NOMO-1 treated with DMSO at 0.1 percent for 48 hours (cell line): ENCODE measurements at regions not wholly inside any gene's neighbourhood (a gene's known extent, or its start where the extent isn't known, plus 50 kb on each side); places are given as distances from the start of the nearest gene placed in this dataset.
"Not testable (repeated sequence)": the region's sequence is repeated elsewhere in the genome, so short reads cannot be mapped to it uniquely, and the experiment has no call there.

Experiments used
- DNase-seq: peaks from one replicate; lab custom pipeline; 2025; ENCODE audit not compliant: unreplicated experiment; lab: John Stamatoyannopoulos, UW

DNA sequence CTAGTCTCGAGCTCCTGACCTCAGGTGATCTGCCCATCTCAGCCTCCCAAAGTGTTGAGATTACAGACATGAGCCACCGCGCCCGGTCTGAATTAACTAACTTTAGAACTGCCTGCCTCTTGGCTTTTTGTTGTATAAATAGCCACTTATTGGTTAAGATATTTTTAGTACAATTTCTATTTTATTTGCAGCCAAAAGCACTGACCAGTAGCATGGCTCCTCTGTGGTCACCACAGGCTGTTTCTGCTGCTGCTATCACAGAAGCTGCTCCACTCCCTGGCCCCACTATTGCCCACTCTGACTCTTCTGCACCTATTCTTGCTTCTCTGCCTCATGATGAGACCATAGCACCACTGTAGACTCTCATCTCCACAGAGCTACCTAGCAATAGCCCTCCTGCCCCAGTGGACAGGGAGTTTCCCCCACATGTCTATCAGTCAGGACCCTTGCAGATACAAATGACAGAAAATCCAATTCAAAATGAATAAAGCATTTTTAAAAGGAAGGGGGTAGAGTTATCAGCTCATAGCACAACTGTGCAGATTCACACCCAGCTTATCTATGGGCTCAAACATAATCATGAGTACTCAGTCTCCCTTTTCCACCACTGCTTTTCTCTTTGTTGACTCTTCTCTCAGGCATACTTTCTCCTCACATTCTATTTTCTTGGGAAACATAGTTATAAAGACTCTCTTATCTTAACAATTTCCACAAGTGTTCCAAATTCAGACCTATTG is 151.8 kb upstream of the EPB41L4A start:
- DNase-seq = no peak

DNA sequence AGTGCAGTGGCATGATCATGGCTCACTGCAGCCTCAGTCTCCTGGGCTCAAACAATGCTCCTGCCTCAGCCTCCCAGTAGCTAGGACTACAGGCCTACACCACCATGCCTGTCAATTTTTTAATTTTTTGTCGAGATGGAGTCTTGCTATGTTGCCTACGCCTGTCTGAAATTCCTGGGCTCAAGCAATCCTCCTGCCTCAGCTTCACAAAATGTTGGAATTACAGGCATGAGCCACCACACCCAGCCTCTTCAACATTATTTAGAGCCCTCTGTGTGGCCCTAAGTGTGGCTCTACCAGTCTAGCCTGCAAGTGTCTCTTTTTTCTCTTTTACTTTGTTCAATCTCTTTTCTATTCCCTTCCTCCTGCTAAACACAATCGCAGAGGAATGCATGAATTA is 154.4 kb upstream of the EPB41L4A start:
- no peak for DNase-seq

DNA sequence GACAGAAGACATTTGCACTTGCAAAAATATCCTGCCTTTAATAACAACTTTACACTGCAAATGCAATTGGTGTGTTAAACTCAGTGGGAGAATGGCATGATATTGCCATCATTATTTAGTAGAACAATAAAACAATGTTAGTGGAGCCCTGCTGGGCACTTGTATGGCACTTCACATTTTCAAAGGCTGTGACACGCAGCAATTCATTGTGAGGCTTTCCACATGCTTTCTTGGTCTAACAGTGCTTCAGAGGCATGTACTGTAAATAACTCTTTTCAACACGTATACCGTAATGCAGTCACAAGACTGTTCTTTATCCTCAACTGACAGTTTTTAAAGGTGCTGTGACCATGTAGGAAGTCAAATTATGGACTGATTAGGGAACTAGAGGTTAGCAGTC is 155.5 kb upstream of the EPB41L4A start:
- peak; percentile 37 for DNase-seq

DNA sequence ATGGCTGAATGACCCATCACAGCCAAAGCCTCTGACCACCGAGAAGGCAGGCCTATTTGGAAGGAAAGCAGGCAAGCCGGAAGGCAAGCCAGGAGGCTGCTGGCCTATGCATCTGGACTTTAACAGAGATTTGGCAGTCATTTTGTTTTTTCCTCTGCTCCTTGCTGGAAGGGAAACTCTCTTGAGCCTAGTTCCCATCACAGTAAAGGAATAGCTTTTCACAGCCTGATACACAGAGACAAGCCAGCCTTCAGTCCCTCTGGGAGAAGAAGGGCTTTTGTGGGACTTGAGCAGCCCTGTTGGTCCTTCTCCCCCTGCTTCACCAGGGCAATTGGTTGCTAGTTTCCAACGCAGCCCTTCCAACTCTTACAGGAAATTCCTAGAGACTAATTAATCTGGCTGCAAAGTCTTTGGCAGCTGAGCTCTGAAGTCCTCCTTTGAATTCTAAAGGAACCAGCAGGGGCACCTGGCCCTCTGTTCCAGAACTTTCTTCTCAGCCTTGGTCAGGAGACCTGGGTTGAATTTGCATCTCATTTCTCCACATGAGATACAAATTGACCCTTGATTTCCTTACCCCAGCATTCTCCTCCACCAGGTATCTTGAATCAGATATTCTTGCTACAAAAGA is 157.3 kb upstream of the EPB41L4A start:
- no peak for DNase-seq

DNA sequence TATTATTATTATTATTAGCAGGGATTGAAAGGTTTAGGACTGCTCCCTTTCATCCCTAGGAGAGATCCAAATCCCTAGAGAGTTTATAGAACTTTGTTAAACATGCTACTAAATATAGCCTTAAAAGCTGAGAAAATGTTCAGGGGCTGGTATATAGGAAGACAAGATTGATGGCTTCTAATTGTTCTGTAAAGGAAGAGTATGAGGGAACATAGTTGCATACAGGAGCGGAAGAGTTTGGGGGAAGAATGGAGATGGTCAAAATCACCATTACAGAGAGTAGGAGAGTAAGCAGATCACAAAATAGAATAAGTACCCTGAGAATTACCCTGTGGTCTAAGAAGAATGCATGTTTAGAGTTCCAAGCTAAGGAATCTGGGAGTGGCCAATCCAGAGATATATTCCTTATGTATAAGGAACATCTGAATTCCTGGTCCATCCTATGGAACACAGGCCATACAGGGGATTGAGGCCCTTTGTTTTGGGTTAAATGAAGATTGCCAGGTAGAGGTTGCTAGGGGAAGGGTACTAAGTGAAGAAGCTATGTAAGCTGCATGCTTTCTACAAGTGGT is 158.0 kb upstream of the APC start:
- DNase-seq = no peak

DNA sequence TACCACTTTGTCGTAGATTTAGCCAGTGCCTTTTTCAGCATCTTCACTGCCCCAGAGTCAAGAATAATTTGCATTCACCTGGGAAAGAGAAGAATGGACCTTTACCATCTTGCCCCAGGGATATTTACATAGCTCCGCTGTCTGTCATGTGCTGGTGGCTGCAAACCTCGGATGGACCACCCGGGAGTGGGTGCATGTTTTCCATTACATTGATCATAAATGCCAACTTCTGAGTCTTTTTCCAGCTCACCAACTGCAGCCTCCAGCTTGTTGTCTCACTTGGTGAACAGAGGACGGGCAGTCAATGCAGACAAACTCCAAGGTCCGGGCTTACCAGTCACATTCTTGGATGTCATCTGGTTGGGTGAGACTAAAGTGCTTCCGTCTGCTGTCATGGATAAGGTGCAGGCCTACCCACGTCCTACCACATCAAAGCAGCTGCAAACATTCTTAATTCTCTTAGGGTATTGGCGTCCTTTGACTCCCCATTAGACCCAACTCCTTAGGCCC is 155.8 kb upstream of the APC start:
- DNase-seq = no peak

DNA sequence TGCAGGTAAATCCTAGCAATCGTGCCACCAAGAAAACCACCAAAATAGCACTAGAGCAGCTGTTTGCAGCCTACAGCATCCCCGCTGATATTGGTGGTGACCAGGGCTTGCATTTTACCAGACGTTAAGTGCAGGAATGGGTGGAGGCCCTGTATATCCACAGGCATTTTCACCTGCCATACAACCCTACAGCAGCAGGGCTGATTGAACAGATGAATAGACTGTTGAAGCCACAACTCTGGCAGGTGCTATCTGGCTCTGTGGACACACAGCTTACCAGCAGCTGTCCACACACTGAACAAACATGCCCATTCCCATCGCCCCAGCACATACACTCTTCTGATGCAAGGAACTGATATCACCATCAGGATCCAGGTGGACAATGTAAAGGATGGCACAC is 154.5 kb upstream of the APC start:
- no peak for DNase-seq

DNA sequence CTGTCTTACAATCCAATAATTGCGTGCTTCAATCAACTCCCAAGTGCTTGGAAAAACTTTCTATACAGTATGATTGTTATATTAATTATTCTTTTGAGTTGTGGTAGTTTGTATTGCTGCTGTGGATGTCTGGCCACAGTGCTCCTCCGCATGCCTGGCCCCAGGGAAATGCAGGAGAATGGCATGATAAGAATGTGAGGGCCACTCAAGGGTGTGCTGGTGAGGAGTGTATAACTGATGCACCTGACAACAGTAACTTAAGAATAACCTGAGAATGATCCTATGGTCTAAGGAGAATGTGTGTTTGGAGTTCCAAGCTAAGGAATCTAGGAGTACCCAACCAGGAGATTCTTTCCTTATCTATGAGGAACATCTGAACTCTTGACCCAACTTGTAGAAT is 152.9 kb upstream of the APC start:
- no peak for DNase-seq

DNA sequence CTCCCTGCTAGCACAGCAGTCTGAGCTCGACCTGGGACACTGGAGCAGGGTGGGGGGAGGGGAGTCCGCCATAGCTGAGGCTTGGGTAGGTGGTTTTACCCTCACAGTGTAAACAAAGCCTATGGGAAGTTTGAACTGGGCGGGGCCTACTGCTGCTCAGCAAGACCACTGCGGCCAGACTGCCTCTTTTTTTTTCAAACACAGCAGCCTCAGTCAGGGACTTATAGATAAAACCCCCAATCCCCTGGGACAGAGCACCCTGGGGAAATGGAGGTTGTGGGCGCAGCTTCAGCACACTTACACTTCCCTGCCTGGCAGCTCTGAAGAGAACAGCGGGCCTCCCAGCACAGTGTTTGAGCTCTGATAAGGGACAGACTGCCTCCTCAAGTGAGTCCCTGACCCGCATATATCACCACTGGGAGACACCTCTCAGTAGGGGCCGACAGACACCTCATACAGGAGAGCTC is 151.1 kb upstream of the APC start:
- DNase-seq = no peak

DNA sequence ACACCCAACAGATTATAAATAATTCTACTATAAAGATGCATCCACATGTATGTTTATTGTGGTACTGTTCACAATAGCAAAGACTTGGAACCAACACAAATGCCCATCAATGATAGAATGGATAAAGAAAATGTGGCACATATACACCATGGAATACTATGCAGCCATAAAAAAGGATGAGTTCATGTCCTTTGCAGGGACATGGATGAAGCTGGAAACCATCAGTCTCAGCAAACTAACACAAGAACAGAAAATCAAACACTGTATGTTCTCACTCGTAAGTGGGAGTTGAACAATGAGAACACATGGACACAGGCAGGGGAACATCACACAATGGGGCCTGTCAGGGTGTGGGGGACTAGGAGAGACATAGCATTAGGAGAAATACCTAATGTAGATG is 146.8 kb upstream of the APC start:
- not testable (repeated sequence) for DNase-seq

DNA sequence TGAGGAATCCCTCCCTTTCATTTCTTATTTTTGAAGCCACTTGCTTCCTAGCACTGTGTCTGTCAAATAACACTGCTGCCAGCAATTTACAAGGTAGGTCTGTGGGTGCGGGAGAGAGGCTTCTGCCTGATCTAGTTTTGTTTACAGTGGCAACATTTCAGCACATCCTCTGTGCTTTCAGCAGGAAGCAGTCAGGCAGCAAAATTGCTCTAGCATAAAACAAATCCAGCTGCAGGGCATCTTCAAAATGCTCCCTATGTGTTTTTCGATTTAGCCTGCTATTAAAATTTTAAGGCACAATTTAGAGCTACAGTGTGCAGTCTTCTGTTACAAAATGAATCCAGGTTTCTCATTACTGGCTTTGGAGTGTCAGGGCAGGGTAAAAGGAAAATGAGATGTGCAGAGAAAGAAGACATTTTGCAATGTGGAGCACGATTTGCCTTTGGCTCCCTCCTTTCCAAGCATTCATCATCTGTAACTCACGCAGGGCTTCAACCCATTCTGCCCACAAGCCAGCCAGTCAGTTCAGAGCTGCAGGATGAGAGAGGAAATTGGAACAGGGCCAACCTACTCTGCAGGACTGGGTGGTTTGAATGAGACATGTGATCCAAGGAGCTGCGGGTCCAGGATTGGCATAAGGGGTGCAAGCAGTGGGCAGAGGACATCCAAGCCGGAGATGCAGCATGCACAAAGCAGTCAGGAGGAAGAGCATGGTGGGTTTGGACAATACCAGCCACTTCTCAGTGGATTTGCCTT is 143.4 kb upstream of the APC start:
- no peak for DNase-seq

DNA sequence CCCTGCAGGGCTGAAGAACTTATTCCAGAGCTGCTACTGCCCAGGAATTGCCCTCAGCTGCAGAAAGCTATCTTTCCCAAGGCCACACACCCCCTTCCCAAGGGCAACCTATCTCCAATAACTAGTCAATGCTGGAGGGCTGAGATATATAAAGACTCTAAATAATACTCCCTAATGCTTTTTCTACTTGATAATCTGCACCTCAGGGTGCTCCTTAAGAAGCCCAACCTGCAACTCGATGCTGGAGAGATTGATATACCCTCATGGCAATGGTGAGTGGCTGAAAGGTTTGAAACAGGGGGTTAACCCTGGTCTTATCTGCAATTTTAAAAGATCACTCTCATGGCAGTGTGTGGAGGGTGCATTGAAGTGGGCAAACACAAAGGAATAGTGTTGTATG is 142.7 kb upstream of the APC start:
- no peak for DNase-seq

DNA sequence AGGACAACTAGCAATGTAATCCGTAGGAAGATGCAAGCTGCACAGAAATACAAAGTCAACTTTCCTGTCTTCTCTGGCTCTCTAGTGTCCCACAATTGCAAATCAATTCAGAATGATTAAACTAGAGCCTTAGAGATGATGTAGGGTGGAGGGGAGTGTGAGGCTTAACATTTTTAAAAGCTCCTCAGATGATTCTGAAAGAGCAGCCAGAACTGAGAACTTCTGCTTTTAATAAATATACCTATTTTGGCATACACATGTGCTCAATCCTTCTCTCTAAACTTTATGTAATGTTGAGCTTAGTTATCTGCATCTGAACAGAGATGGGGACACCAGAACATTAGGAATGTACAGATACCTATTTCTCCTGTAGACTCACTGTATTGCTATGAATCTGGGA is 139.9 kb upstream of the APC start:
- DNase-seq = no peak

DNA sequence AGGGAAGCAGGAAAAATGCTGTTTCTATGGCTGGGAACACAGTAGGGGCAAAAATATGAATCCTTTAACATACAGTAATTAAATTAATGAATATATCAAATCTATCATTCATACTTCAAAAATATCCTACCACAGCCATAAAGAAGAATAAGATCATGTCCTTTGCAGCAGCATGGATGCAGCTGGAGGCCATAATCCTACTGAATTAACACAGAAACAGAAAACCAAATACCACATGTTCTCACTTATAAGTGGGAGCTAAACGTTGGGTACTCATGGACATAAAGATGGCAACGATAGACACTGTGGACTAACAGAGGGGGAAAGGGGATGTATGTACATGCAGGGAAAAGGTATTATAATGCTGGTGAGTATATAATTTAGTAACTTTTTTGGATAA is 137.2 kb upstream of the APC start:
- DNase-seq = not testable (repeated sequence)

DNA sequence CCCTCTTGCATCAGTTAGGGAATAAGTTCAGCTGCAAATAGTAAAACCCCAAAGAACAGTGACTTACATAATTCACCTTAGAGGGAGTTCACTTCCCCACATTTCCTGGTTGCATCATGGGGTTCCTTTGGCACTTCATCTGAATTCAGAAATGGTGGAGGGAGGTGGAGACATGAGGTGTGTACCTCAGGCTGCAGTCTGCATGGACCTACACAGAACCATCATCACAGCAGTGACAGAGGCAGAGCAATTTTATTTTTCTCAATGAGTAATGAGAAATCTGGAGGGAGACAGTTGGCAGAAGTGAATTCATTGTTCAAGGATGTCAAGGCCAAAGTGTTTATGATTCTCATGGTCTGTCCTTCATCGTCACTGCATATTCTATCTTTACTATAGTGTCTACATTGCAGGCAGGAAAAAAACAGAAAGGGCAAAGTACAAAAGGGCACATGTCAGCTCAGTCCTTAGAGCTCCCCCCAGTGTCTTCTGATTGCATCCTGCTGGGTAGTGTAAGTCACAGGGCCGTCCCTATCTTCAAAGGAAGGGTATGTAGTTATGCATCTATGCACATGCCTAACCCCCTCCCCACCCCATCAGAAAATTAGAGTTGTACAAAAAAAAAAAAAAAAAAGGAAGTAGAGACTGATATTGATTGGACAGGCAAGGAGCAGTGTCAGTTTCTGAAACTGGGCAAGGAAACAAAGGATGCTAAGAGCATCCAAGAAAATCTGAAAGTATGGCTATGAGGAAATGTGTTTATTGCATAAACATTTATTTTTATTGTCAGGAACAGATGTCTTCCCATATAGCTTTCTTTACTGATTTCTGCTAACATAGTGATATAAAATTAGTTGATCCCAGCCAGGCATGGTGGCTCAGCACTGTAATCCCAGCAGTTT is 132.7 kb upstream of the APC start:
- DNase-seq = peak; percentile 64

DNA sequence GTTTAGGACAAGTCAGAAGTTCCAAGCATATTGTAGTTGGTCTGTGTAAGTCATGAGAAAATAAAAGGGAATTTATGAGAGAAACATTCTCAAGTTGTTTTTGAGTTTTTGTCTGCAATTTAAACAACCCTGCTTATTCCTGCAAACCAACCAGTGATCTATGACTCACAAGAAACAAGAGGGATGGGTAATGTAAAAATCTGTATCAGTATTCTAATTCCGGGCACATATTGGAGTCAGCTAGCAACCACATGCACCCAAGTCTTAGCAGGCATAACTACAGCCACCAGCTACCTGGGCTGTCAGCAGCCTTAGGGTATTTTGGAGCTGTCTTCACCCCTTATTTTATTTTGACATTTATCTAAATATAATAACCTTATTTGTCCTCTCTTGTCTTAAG is 128.7 kb upstream of the APC start:
- no peak for DNase-seq

DNA sequence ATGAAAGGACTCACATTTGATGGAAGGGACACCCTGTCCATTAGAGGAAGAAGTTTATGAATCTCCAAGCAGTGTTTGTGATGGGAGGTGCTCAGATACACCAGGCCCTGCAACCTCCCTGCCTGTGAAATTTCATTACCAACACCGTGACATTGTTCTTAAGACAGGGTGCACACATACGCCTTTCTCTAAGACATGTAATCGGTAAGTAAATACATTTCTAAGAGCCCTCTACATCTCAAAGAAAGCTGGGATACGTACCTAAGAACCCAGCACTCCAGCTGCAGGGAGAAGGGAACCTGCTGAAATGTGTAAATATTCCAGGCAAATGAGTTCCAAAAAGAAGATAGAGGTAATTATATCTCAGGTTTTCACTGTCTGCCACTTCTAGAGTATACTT is 125.0 kb upstream of the APC start:
- no peak for DNase-seq

DNA sequence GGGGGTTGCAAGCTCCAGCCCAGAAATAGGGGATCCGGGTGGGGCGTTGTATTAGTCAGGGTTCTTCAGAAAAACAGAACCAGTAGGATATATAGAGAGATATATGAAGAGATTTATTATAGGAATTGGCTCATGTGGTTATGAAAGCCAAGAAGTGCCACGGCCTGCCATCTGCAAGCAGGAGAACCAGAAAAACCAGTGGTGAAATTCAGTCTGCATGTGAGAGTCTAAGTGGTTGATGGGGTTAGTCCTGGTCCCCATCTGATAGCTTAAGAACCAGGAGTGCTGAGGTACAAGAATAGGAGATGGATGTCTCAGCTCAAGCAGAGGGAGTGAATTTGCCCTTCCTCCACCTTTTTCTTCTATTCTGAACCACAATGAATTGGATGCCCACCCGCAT is 123.4 kb upstream of the APC start:
- no peak for DNase-seq

DNA sequence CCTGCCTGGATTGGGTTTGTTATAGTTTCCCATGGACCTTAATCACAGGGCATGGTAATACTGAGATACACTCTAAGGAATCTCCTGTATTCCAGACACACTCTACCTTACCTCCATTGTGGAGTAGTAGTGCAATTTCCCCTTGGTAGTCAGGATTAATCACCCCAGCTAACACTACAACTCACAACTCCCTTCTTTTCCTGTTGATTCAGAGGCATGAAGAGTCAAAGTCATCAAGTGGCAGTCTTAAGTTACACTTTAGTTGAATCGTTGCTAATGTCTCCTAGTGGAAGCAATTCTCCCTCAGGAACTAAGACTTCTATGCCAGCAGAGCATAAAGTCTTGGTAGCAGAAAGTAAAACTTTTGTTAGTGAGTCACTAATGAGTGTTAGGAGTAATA is 122.7 kb upstream of the APC start:
- no peak for DNase-seq

DNA sequence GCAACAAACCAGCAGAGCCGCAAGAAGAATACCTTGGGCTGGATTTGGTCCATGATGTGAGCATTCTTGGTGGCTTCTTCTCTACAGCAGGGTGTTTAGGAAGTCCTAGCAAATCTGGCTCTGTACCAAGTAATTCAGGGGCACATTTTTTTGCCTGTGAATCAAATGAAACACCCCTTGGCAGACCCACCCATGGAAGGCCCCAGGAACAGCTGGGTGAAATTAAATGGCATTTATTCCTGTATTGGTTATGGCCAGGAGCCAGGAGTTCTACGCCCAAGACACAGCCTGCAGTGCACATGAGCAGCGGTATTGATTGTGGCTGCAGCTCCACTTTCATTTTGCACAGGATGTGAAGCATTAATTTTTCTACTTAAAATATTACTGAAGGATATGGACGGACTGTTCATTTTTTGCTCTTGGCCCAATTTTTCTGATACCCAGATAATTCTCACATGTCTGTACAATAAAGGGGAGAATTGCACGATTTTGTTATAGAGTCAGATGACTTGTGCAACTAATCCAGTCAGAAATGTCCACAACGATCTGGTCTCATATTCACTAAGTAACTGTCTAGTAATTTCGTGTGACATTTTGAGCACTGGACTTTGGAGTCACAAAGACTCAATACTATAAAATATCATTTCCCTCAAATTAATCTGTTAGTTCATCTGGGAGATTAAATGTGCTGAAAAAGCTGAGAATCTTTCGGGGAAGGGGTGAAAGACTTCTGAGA is 120.7 kb upstream of the APC start:
- no peak for DNase-seq
